ENCODE measurements at regions not wholly inside any gene's neighbourhood (a gene's known extent, or its start where the extent isn't known, plus 50 kb on each side); places are given as distances from the start of the nearest gene placed in this dataset.

DNA sequence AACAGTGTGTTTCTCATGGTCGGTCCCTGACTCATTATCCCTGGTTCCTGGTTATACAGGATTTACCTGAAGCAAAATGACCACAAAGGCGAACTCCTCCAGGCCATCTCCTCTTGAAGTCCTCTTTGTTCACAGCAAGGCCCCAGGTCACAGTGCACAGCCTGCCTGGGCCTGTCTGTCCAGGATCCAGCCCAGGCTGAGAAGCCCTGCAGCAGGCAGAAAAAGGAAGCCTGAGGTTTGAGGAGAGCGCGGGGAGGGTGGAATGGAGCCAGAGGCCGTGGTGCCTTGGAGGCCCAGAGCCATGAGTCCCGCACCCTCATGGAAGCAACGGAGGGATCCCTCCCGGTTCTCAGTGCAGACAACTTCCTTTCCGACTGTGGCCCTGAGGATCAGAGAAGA, 136.8 kb upstream of the IRF2BP2 start:
- no peak for DNase-seq

- DNase-seq: peak; percentile 76
These were observed 136.1 kb upstream of the IRF2BP2 start for GRCh38 chr1:234745844-234746797.

- DNase-seq: no peak
These were observed 135.3 kb upstream of the IRF2BP2 start for GRCh38 chr1:234745276-234745675.

GRCh38 chr1:234743791-234744611, 134.0 kb upstream of the IRF2BP2 start:
- peak; percentile 56 for DNase-seq

GRCh38 chr1:234742622-234743021, 132.6 kb upstream of the IRF2BP2 start:
- no peak for DNase-seq

DNA sequence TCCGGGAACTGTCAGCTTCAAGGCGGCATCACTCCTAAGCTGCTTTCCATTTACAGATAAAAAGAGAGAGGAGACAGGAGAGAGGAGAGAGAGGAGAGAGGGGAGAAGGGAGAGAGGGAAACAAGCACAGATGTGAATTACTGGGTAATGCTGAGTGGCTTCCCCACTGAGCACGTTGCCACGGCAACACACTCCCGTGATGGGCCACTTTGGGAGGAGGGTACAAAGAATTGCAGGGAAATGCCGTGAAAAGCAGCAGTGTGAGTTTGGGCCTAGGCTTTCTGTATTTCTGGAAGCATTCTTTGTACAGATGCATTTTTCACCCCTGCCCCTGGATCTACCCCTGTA, 128.0 kb upstream of the IRF2BP2 start:
- DNase-seq: no peak

DNA sequence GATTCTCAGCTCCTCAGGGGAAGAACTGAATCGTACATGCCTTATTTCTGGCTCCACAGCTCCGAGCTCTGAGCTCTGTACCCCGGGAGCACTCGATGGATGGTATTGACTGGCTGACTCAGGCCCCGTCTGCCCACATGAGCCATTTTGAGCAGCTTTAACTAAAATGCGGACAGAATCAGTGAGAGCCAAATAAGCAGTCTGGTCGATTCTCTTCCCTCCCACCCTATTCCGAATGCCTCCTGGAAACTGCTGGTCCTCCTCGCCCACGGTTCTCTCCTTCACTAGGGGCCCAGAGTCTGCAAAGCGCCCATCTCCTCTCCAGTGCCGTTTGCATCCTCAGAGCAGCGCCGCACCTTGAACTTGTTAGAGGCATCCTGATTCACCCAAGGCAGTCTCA, 125.9 kb upstream of the IRF2BP2 start:
- DNase-seq: no peak

GRCh38 chr1:234735476-234735875, 125.5 kb upstream of the IRF2BP2 start:
- no peak for DNase-seq

DNA sequence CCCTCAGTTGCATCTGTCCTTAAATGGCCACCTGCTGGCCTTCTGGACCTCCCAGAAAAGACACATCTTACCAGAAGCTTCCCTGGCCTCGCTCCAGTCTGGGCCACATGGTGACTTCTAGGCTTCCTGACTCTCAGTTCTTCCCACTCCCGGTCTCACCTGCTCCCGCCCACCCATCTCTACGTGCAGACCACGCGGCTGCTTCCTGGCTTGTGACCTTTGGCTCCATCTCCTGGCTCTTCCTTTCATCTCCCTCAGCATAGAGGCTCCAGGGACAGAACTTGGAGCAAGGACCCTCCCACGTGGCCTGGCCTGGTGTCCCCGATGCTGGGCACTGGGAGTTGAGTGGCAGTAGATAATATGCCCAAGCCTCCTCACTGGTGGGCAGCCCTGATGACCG, 124.9 kb upstream of the IRF2BP2 start:
- no peak for DNase-seq

DNA sequence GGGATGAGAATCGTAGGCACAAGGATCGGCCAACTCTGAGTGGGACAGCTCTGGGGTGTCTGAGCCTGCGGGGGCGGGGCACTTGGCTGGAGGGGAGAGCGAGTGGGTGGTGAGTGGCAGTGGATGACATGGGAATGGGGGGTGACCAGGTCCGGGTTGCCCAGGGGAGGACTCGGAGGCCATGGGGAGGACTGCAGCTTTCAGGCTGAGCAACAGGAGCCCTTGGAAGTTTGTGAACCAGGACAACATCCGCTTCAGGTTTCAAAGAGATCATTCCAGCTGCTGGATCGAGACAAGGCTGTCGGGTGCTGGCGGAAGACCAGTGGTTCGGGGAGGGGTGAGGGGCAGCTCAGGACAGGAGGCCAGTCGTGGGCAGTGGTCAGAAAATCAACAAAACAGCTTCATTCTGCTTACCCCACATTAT, 124.4 kb upstream of the IRF2BP2 start:
- no peak for DNase-seq

- no peak for DNase-seq
These were observed 123.4 kb upstream of the IRF2BP2 start for GRCh38 chr1:234733427-234733826.

DNA sequence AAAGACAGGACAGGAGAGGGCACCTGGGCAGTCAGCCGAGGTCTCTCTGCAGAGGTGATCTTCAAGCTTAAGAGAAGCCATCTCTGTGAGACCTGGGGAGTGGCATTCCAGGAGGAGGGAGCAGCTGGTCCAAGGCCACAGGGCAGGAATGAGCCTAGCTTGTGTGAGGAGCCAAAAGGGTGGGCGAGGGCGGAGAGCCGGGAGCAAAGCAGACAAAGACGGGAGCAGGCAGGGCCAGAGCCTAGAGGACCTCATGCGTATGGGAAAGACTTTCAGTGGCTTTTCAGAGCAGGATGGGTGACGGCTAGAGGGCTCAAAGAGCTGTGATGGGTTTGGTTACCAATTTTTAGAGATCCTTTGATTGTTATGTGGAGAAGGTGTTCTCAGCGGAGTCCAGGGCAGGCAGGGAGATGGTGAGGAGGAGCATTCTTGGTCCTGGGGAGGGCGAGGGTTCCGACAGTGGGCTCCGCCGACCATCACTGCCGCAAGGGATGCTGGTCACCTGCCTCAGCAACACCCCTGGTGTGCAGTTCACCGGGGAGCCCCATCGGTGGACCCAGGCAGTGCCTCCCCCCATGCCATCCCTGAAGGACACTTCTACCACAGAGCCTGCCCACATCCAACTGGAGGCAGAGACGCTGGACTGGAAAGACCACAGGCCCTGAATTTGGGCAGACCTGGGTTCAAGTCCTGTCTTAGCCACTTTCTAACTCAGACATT, 122.9 kb upstream of the IRF2BP2 start:
- no peak for DNase-seq

DNA sequence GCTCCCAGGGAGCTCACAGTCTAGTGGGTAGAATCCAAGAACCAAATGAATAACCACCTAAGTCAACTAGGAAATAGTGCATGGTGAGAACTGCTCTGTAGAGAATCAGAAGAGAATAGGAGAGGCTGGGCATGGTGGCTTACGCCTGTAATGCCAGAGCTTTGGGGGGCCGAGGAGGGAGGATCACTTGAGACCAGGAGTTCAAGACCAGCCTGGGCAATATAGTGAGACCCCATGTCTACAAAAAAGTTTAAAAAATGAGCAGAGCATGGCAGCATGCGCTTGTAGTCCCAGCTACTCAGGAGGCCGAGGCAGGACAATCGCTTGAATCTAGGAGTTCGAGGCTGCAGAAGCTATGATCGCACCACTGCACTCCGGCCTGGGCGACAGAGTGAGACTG, 122.3 kb upstream of the IRF2BP2 start:
- DNase-seq: no peak

GRCh38 chr1:234731569-234732085, 121.6 kb upstream of the IRF2BP2 start:
- DNase-seq: no peak

DNA sequence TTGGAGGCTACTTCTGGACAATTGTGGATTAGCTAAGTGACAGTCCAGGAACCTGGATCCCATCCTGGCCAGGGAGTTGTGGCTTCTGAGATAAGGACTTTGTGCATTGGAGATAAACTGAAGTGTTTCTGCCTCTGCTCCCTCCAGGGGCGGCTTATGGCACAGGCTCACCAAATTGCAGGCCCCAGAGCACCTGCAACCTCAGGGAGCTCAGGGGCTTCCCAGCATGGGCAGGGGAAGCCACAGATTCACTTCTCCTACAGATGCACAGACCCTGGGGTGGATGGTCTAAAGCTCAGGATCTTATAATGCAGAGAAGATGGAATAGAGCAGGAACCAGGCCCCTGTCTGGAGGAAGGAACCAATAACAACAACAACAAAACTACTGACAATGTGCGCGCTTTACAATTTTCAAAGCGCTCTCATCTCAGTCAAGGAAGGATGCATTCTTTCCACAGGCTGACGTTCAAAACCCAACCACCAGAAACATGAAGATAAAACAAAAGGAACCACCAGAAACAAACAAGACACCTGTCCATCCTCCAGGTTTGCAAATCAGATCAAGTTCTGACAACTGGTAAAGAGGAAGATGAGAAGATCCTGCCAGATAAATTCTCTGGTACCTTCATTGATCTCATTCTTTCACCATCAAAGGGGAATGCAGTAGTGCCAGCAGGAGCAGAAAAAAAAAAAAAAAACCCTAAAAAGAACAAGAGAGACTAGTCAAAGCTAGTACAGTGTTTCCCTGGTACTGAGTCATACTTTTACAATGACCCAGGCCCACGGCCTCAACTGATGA, 121.0 kb upstream of the IRF2BP2 start:
- DNase-seq: peak; percentile 75

DNA sequence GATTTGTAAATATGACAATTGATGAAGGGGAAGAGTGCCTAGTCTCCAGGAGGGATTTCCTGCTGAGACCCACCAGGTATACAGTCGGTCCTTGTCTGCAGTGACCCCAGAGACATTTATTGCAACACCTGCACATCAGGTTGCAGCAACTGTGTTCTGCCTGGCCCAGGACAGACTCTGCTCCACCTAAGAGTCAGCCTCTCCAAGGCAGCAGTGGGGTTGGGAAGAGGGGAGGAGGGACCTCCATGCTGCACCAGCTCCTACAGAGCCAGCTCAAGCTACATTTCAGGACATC, 120.4 kb upstream of the IRF2BP2 start:
- no peak for DNase-seq

GRCh38 chr1:234729561-234730474, 119.8 kb upstream of the IRF2BP2 start:
- DNase-seq: peak; percentile 44

DNA sequence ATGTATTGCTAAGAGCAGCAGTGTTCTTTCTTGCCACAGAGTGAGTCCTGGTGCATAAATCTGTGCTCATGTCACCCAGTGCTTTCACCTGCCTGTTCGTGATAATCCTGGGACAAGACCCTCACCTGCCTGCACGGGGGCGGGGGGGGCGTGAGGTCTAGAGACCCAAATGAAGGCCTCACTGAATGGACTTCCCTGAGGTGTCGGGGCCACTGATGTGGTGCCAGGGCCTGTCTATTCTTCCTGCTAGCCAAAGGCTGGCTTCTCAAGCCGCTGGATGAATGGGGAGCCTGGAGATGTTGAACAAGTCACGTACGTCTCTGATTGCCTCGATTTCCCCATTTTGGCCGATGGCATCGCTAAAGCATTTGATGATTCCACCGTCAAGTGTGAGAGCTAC, 118.8 kb upstream of the IRF2BP2 start:
- DNase-seq: no peak

DNA sequence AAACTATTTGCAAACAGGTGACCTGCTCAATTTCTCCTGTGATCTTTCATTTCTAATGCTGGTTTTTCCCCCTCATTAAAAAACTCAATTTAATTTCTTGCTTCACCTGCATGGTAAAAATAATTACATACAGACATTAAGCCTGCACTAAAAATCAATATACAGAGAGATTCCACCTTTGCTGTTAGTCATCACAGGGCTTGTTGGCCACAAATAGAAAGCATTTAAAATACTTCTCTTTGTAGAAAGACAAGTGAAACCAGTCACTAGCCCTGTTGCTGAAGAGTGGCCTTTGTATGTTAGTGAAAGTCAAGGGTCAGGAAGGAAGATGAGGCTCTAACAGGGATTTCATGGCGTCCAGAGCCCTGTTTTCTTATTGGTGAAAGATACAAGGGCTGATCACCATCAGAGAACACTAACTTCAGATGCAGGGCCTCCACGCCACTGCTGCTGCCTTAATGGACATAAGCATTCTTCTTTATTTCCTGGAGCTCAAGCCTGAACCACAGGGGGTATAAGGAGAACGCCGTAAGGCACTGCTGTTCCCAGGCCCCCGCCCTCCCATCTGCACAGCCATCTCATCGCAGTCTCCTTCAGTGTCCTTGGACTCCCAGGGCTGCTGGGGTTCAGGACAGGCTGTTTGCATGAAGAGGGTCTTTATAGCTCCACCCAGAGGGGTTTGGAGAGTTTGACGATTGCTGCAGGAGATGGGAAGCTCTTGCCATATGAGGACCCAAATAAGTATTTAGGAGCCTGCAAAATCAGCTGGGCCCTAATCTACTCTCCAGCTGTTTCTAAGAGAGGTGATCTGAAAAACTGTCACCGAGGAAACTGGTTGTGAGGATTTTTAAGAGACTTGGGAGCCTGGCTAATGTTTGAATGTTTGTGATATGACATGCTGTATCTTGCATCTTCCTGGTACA, 117.3 kb upstream of the IRF2BP2 start:
- no peak for DNase-seq

- DNase-seq: peak; percentile 36
These were observed 116.5 kb upstream of the IRF2BP2 start for GRCh38 chr1:234726359-234726943.
